ENCODE measurements at regions not wholly inside any gene's neighbourhood (a gene's known extent, or its start where the extent isn't known, plus 50 kb on each side); places are given as distances from the start of the nearest gene placed in this dataset.

- no peak overlapping the region for H3K4me3 Mint-ChIP-seq
These were observed 184.5 kb upstream of the E2F7 start for GRCh38 chr12:77249892-77250291.

GRCh38 chr12:77248036-77248435 lies 182.7 kb upstream of the E2F7 start:
- CTCF ChIA-PET, result no interaction called here

More at GRCh38 chr12:77249892-77250291, 184.5 kb upstream of the E2F7 start:
- ChIA-PET POLR2A (no interaction called here), CTCF (no interaction called here)
- Histone ChIP-seq H3K9me3 (ENCODE audit: control insufficient read depth in 1 of 2, insufficient read depth in 1 of 2, low read length in 2 of 2) (no peaks in the 10 kb centered on the region), H3K36me3 (ENCODE audit: insufficient read depth, low read length) (no peaks in the 10 kb centered on the region), H3K27ac (ENCODE audit: low read depth in 1 of 2, low read length in 2 of 2) (no peak overlapping the region), H3K4me3 (ENCODE audit: low read length) (no peak overlapping the region), H3K27me3 (ENCODE audit: control insufficient read depth in 1 of 2, insufficient read depth in 2 of 2, low read length in 2 of 2) (no peaks in the 10 kb centered on the region), H3K4me1 (ENCODE audit: insufficient read depth, low read length) (no peaks in the 10 kb centered on the region)
- DNase-seq, result no peak
- H3K27me3 Mint-ChIP-seq, result no peaks in the 10 kb centered on the region
- H3K36me3 Mint-ChIP-seq (ENCODE audit: low read depth), result no peaks in the 10 kb centered on the region
- H3K27ac Mint-ChIP-seq, result no peak overlapping the region
- no peak for TF ChIP-seq CTCF (IDR thresholded peaks at IDR 0.05)
- ATAC-seq (ENCODE audit: poor library complexity), result no peak
- H3K9me3 Mint-ChIP-seq, result peaks cover under 1% of the 10 kb centered on the region
- intact Hi-C loops (cut with DNase I, micrococcal nuclease), result no loop called here
- no peaks in the 10 kb centered on the region for H3K4me1 Mint-ChIP-seq (ENCODE audit: low read depth)

GRCh38 chr12:77247542-77247941 lies 182.2 kb upstream of the E2F7 start:
- Histone ChIP-seq H3K36me3 (ENCODE audit: insufficient read depth, low read length) (no peaks in the 10 kb centered on the region), H3K4me3 (ENCODE audit: low read length) (no peak overlapping the region), H3K27ac (ENCODE audit: low read depth in 1 of 2, low read length in 2 of 2) (no peak overlapping the region), H3K9me3 (ENCODE audit: control insufficient read depth in 1 of 2, insufficient read depth in 1 of 2, low read length in 2 of 2) (no peaks in the 10 kb centered on the region), H3K4me1 (ENCODE audit: insufficient read depth, low read length) (no peaks in the 10 kb centered on the region), H3K27me3 (ENCODE audit: control insufficient read depth in 1 of 2, insufficient read depth in 2 of 2, low read length in 2 of 2) (no peaks in the 10 kb centered on the region)
- intact Hi-C loops (cut with DNase I, micrococcal nuclease), result no loop called here
- ATAC-seq (ENCODE audit: poor library complexity) (no peak), DNase-seq (no peak)
- Mint-ChIP-seq H3K4me1 (ENCODE audit: low read depth) (no peaks in the 10 kb centered on the region), H3K36me3 (ENCODE audit: low read depth) (no peaks in the 10 kb centered on the region), H3K27ac (no peak overlapping the region), H3K9me3 (no peaks in the 10 kb centered on the region), H3K27me3 (no peaks in the 10 kb centered on the region), H3K4me3 (no peak overlapping the region)
- no peak for TF ChIP-seq CTCF (IDR thresholded peaks at IDR 0.05)
- CTCF ChIA-PET, result no interaction called here
- POLR2A ChIA-PET, result no interaction called here

More at GRCh38 chr12:77248036-77248435, 182.7 kb upstream of the E2F7 start:
- Histone ChIP-seq H3K27me3 (ENCODE audit: control insufficient read depth in 1 of 2, insufficient read depth in 2 of 2, low read length in 2 of 2) (no peaks in the 10 kb centered on the region), H3K9me3 (ENCODE audit: control insufficient read depth in 1 of 2, insufficient read depth in 1 of 2, low read length in 2 of 2) (no peaks in the 10 kb centered on the region), H3K4me3 (ENCODE audit: low read length) (no peak overlapping the region), H3K27ac (ENCODE audit: low read depth in 1 of 2, low read length in 2 of 2) (no peak overlapping the region), H3K4me1 (ENCODE audit: insufficient read depth, low read length) (no peaks in the 10 kb centered on the region), H3K36me3 (ENCODE audit: insufficient read depth, low read length) (no peaks in the 10 kb centered on the region)
- no peaks in the 10 kb centered on the region for H3K4me1 Mint-ChIP-seq (ENCODE audit: low read depth)
- H3K36me3 Mint-ChIP-seq (ENCODE audit: low read depth), result no peaks in the 10 kb centered on the region
- POLR2A ChIA-PET, result no interaction called here
- no peak for TF ChIP-seq CTCF (IDR thresholded peaks at IDR 0.05)
- no peak overlapping the region for H3K27ac Mint-ChIP-seq
- no peaks in the 10 kb centered on the region for H3K27me3 Mint-ChIP-seq
- no peak overlapping the region for H3K4me3 Mint-ChIP-seq
- no peaks in the 10 kb centered on the region for H3K9me3 Mint-ChIP-seq
- ATAC-seq (ENCODE audit: poor library complexity) (no peak), DNase-seq (no peak)
- intact Hi-C loops (cut with DNase I, micrococcal nuclease), result no loop called here

All from CD4-positive, alpha-beta T cell (primary cell).